ENCODE measurements at regions not wholly inside any gene's neighbourhood (a gene's known extent, or its start where the extent isn't known, plus 50 kb on each side); places are given as distances from the start of the nearest gene placed in this dataset.

GRCh38 chr3:6113338-6113737, 747.6 kb upstream of the GRM7 start:
- TF ChIP-seq CTCF (IDR thresholded peaks at IDR 0.05; ENCODE audit: borderline replicate concordance, extremely low read depth, low read length, poor library complexity, severe bottlenecking) (no peak), EZH2 (IDR thresholded peaks at IDR 0.05; ENCODE audit: borderline replicate concordance, low read depth, low read length, severe bottlenecking) (no peak)

Measured in DND-41 (cell line).